Stimulated activated naive CD8-positive, alpha-beta T cell treated with anti-CD3 and anti-CD28 coated beads, Interleukin-15, amount 100 ng/mL, for 72 hours (primary cell): ENCODE measurements at regions not wholly inside any gene's neighbourhood (a gene's known extent, or its start where the extent isn't known, plus 50 kb on each side); places are given as distances from the start of the nearest gene placed in this dataset.

Experiments used
- ATAC-seq: fragments of 150-1000 bp; cut with Tn5 transposase; 2 replicates; pipeline ENCODE4 v1.10.0; 2021; ENCODE audit warnings: mild to moderate bottlenecking, moderate library complexity
- DNase-seq, 2 donors: peaks; one replicate each; pipeline ENCODE4 v3.0.0; 2021 to 2022
- H3K27ac Mint-ChIP-seq, 2 donors: one replicate each; pipeline ENCODE4 v1.8.0; 2022; ENCODE audit warnings: mild to moderate bottlenecking in 2 of 2, mixed read lengths in 2 of 2, moderate library complexity in 2 of 2
- H3K27me3 Mint-ChIP-seq: one replicate; pipeline ENCODE4 v1.8.0; 2022; ENCODE audit warnings: mixed read lengths
- H3K4me1 Mint-ChIP-seq: one replicate; pipeline ENCODE4 v1.8.0; 2022; ENCODE audit warnings: mild to moderate bottlenecking, mixed read lengths
- H3K4me3 Mint-ChIP-seq, 2 donors: one replicate each; pipeline ENCODE4 v1.8.0; 2022; ENCODE audit warnings: mild to moderate bottlenecking in 2 of 2, mixed read lengths in 2 of 2, moderate library complexity in 1 of 2
- H3K9me3 Mint-ChIP-seq, 2 donors: one replicate each; pipeline ENCODE4 v1.8.0; 2022; ENCODE audit warnings: mixed read lengths in 2 of 2

- H3K4me1 Mint-ChIP-seq: peaks cover 3% of the 10 kb centered on the region
- no peaks in the 10 kb centered on the region for H3K9me3 Mint-ChIP-seq
- H3K27ac Mint-ChIP-seq: no peak overlapping the region
- no peak for ATAC-seq
- no peak overlapping the region for H3K4me3 Mint-ChIP-seq
- H3K27me3 Mint-ChIP-seq: peaks cover 30% of the 10 kb centered on the region
- no peak for DNase-seq
These were observed 68.0 kb downstream of the MYCN start for GRCh38 chr2:16008331-16008850.

DNA sequence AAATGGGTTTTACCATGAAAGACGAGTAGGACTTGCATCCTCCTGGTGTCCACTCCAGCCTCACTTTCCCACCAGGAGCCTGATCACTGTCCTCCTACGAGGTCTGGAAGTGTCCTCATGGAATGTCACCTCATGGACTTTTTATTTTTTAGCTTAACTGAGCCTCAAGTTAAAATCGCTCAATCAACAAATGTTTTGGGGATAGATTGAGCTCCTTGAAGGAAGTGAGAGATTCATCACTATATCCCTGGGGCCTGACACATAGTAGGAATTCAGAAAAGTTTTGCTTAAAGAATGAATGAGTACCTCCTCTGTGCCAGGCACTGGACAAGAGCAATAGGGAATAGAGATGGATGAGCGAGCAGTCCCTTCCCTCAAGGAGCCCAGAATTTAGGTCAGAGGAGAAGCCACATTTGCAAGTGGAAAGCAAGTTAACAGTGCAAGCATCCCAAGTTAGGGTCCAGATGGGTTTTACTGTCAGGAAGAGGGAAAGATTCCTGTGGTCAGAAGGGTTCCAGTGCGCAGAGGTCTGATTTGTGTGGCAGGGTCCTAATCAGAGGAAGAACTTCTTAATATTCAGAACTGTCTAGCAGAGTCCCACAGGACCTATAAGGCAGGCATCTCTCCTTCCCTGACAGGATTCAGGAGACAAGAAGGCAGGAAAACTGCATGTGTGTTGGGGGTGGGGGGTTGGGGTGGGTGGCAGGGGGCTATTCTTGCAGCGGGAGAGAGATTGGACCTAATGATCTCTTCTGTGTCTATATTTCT, 67.0 kb downstream of the MYCN start:
- no peak overlapping the region for H3K27ac Mint-ChIP-seq
- no peaks in the 10 kb centered on the region for H3K4me1 Mint-ChIP-seq
- H3K9me3 Mint-ChIP-seq: no peaks in the 10 kb centered on the region
- no peak for ATAC-seq
- H3K27me3 Mint-ChIP-seq: peaks cover 24% of the 10 kb centered on the region
- H3K4me3 Mint-ChIP-seq: no peak overlapping the region
- DNase-seq: no peak

- Mint-ChIP-seq H3K9me3 (no peaks in the 10 kb centered on the region), H3K27ac (no peak overlapping the region), H3K27me3 (peaks cover 22% of the 10 kb centered on the region), H3K4me3 (no peak overlapping the region), H3K4me1 (no peaks in the 10 kb centered on the region)
- DNase-seq (no peak), ATAC-seq (no peak)
These were observed 66.3 kb downstream of the MYCN start for GRCh38 chr2:16006537-16007166.

GRCh38 chr2:16005816-16006536, 65.6 kb downstream of the MYCN start:
- Mint-ChIP-seq H3K27ac (no peak overlapping the region), H3K4me1 (no peaks in the 10 kb centered on the region), H3K9me3 (no peaks in the 10 kb centered on the region), H3K4me3 (no peak overlapping the region), H3K27me3 (peaks cover 22% of the 10 kb centered on the region)
- no peak for DNase-seq
- no peak for ATAC-seq

DNA sequence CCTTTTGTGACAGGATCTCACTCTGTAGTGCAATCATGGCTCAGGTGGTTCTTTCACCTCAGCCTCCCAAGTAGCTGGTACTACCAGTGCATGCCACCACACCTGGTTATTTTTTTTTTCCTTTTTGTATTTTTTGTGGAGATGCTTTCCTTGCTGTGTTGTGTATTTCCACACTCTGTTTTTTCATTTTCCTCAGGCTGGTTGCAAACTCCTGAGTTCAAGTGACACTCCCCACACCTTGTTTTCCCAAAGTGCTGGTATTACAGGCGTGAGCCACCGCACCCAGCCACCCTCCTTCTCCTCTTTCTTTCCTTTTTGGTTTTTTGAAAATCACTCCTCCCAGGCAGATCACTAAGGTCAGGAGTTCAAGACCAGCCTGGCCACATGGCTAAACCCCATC, 65.0 kb downstream of the MYCN start:
- Mint-ChIP-seq H3K4me1 (no peaks in the 10 kb centered on the region), H3K9me3 (no peaks in the 10 kb centered on the region), H3K27me3 (peaks cover 24% of the 10 kb centered on the region), H3K27ac (no peak overlapping the region), H3K4me3 (no peak overlapping the region)
- DNase-seq (no peak), ATAC-seq (no peak)

DNA sequence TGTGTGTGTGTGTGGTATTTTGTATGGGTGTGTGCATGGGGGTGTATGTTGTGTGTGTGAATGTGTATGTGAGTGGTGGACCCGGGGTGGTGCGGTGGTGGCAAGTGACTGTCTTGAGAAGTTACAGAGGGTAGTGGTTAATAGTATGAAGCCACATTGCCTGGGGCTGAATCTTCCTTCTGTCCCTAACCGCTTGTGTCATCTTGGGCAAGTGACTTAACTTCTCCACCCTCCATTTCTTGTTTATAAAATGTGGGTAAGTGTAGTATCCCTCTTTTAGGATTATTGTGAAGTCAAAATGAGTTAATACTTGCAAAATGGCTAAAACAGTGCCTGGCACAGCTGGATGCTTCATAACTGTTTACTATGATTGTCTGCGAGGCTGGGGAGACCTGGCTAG, 63.5 kb downstream of the MYCN start:
- Mint-ChIP-seq H3K9me3 (no peaks in the 10 kb centered on the region), H3K27ac (no peak overlapping the region), H3K4me3 (no peak overlapping the region), H3K27me3 (peaks cover 29% of the 10 kb centered on the region), H3K4me1 (no peaks in the 10 kb centered on the region)
- DNase-seq (no peak), ATAC-seq (no peak)

DNA sequence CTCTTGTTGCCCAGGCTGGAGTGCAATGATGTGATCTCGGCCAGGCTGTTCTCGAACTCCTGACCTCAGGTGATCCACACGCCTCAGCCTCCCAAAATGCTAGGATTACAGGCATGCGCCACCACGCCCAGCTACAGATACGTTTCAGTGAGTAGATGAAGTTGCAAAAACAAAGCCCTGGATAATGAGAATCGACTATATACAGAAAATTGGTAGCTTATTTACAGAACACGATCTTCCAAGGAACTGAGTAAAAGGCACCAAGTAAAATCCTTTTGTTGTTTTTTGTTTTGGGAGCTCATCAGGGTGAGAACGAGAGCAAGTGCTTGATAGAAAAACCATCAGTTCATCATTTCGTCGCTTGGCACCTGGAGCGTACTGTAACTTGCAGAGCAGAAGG, 62.8 kb downstream of the MYCN start:
- Mint-ChIP-seq H3K27ac (no peak overlapping the region), H3K9me3 (no peaks in the 10 kb centered on the region), H3K4me1 (no peaks in the 10 kb centered on the region), H3K4me3 (no peak overlapping the region), H3K27me3 (peaks cover 29% of the 10 kb centered on the region)
- DNase-seq (no peak), ATAC-seq (no peak)

DNA sequence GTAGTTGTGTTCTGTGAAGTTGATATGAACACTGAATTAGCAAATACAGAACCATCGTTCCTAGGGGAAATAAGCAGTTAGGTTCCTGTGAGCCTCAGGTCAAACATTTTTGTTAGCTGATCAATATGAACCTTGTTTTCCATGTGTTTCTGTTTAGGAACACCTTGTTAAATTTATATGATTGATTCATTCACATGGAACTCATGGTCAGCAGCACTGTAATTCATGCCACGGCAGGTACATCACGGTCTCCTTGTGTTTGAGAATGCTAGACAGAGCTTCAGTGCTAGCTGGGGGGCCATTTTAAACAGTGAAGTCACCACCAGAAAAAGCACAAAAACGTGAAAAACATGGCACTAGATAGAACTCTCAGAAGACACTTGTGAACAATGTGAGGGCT, 62.2 kb downstream of the MYCN start:
- Mint-ChIP-seq H3K4me1 (no peaks in the 10 kb centered on the region), H3K27ac (no peak overlapping the region), H3K27me3 (peaks cover 29% of the 10 kb centered on the region), H3K4me3 (no peak overlapping the region), H3K9me3 (no peaks in the 10 kb centered on the region)
- ATAC-seq: no peak
- DNase-seq: no peak

GRCh38 chr2:16002144-16002543, 61.8 kb downstream of the MYCN start:
- DNase-seq: no peak
- Mint-ChIP-seq H3K4me1 (no peaks in the 10 kb centered on the region), H3K27ac (no peak overlapping the region), H3K27me3 (peaks cover 29% of the 10 kb centered on the region), H3K4me3 (no peak overlapping the region), H3K9me3 (no peaks in the 10 kb centered on the region)
- no peak for ATAC-seq

DNA sequence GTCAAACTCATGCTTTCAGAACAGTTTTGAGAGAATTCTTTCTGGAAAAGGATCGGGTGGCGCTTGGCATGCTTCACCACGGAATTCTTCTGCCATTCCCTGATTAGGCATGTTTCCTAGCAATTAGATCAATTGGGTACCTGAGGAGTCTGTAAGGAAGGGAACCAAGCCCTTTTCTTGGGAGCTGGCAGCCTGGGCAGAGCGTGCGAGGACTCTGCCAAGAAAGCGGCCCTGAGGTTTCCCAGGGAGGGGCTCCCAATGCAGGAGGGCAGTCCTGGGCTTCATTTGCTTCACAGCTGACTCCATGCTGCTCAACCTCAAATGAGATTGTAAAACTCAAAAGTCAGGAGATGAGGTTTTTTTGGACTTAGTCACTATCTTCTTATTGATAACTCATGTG, 60.3 kb downstream of the MYCN start:
- Mint-ChIP-seq H3K27me3 (peaks cover 28% of the 10 kb centered on the region), H3K27ac (no peak overlapping the region), H3K9me3 (no peaks in the 10 kb centered on the region), H3K4me3 (no peak overlapping the region), H3K4me1 (no peaks in the 10 kb centered on the region)
- no peak for DNase-seq
- ATAC-seq: no peak

GRCh38 chr2:15999596-16000469, 59.5 kb downstream of the MYCN start:
- H3K27me3 Mint-ChIP-seq: peaks cover 22% of the 10 kb centered on the region
- no peaks in the 10 kb centered on the region for H3K9me3 Mint-ChIP-seq
- no peak for ATAC-seq
- no peak for DNase-seq
- no peak overlapping the region for H3K27ac Mint-ChIP-seq
- no peak overlapping the region for H3K4me3 Mint-ChIP-seq
- no peaks in the 10 kb centered on the region for H3K4me1 Mint-ChIP-seq

- Mint-ChIP-seq H3K9me3 (no peaks in the 10 kb centered on the region), H3K27ac (no peak overlapping the region), H3K27me3 (peaks cover 7% of the 10 kb centered on the region), H3K4me1 (no peaks in the 10 kb centered on the region), H3K4me3 (no peak overlapping the region)
- ATAC-seq: no peak
- no peak for DNase-seq
These were observed 57.5 kb downstream of the MYCN start for GRCh38 chr2:15997728-15998280.

DNA sequence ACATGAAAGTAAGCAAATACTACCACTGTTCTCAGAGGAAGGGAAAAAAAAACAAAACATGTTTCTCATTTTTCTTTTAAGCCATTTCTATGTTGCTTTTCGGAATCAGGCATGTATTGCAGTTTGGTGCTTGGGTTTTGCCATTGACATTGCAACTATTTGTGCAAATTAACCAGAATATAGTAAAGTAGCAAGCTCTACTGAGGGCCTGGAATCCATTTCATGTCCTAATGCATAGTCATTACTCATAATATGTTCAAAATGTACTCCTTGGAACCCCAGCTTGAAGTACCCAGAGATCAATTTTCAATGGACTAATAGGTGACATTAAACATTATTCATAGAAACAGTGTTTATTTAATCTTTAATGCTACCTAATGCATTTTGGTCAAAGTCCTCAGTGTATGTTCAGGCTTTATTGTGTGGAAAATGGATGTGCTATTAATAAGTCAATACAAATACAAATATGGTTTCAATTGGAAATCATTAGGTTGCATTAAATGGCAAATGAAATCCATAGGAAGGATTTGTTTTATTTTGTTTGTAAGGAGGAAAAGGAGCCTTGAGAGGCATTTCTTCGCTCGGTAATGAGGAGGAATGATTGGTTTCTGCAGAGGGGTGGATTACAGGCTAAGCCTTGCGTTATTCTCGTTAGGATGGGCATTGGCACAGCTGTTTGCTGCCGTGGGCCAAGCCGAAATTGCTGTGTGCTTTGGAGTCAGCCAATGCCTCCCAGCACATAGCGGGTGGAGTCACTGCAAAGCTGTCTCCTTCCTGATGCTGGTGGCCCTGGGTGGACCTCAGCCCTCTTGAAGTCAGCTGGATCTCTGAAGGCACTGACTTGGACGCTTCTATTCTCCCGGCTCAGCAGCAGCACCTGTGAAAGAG, 56.4 kb downstream of the MYCN start:
- ATAC-seq (no peak), DNase-seq (no peak)
- H3K27ac Mint-ChIP-seq: no peak overlapping the region
- H3K9me3 Mint-ChIP-seq: no peaks in the 10 kb centered on the region
- H3K27me3 Mint-ChIP-seq: peaks cover 7% of the 10 kb centered on the region
- H3K4me3 Mint-ChIP-seq: no peak overlapping the region
- no peaks in the 10 kb centered on the region for H3K4me1 Mint-ChIP-seq
